ENCODE measurements at regions not wholly inside any gene's neighbourhood (a gene's known extent, or its start where the extent isn't known, plus 50 kb on each side); places are given as distances from the start of the nearest gene placed in this dataset.

GRCh38 chr3:74115906-74116305 lies 491.2 kb upstream of the PDZRN3 start:
- no peak for TF ChIP-seq CTCF (IDR thresholded peaks at IDR 0.05; ENCODE audit: low read length)
- TF ChIP-seq EZH2 (optimal IDR thresholded peaks at IDR 0.05; ENCODE audit: low read depth, low read length) = no peak
